GM18861 (cell line): ENCODE measurements at regions not wholly inside any gene's neighbourhood (a gene's known extent, or its start where the extent isn't known, plus 50 kb on each side); places are given as distances from the start of the nearest gene placed in this dataset.

ENCODE experiments used
- ATAC-seq: cut with Tn5 transposase; IDR thresholded peaks from one replicate; pipeline ENCODE4 v1.9.1; 2021; ENCODE audit not compliant: unreplicated experiment

- no peak for ATAC-seq
Measured at GRCh38 chr17:65477600-65477999, 83.8 kb downstream of the AXIN2 start.

- ATAC-seq: no peak
Measured at GRCh38 chr17:65474660-65475059, 86.8 kb downstream of the AXIN2 start.

GRCh38 chr17:65473985-65474384 is 87.5 kb downstream of the AXIN2 start:
- ATAC-seq: no peak

- ATAC-seq: no peak
Measured at GRCh38 chr17:65473363-65473762, 88.1 kb downstream of the AXIN2 start.

- no peak for ATAC-seq
Measured at GRCh38 chr17:65472666-65473309, 88.7 kb downstream of the AXIN2 start.

GRCh38 chr17:65470783-65471182 is 90.7 kb downstream of the AXIN2 start:
- no peak for ATAC-seq

- no peak for ATAC-seq
Measured at GRCh38 chr17:65468321-65468720, 93.1 kb downstream of the AXIN2 start.

- no peak for ATAC-seq
Measured at GRCh38 chr17:65467156-65467555, 94.3 kb downstream of the AXIN2 start.

GRCh38 chr17:65466547-65466946 is 94.9 kb downstream of the AXIN2 start:
- no peak for ATAC-seq

GRCh38 chr17:65463242-65463641 is 98.2 kb downstream of the AXIN2 start:
- no peak for ATAC-seq

GRCh38 chr17:65459677-65460347 is 101.6 kb downstream of the AXIN2 start:
- ATAC-seq: no peak

- ATAC-seq: no peak
Measured at GRCh38 chr17:65457635-65458257, 103.7 kb downstream of the AXIN2 start.

- ATAC-seq: no peak
Measured at GRCh38 chr17:65457183-65457582, 104.3 kb downstream of the AXIN2 start.

- ATAC-seq: no peak
Measured at GRCh38 chr17:65456368-65457151, 104.9 kb downstream of the AXIN2 start.

- no peak for ATAC-seq
Measured at GRCh38 chr17:65455972-65456343, 105.5 kb downstream of the AXIN2 start.

- no peak for ATAC-seq
Measured at GRCh38 chr17:65455154-65455971, 106.1 kb downstream of the AXIN2 start.

- ATAC-seq: no peak
Measured at GRCh38 chr17:65453204-65453931, 108.1 kb downstream of the AXIN2 start.

GRCh38 chr17:65449495-65449894 is 112.0 kb downstream of the AXIN2 start:
- ATAC-seq: no peak

- ATAC-seq: no peak
Measured at GRCh38 chr17:65447823-65448222, 113.6 kb downstream of the AXIN2 start.

GRCh38 chr17:65446838-65447526 is 114.5 kb downstream of the AXIN2 start:
- no peak for ATAC-seq
